Astrocyte (in vitro differentiated cells and primary cell): ENCODE measurements at regions not wholly inside any gene's neighbourhood (a gene's known extent, or its start where the extent isn't known, plus 50 kb on each side); places are given as distances from the start of the nearest gene placed in this dataset.

ENCODE experiments used
- DNase-seq: peaks from one replicate; pipeline ENCODE4 v3.0.0-alpha.2; 2010; ENCODE audit warnings: low read depth
- FAIRE-seq: peaks from 2 replicates; lab custom pipeline; 2011; peaks lifted over from hg19 to GRCh38; lab: Jason Lieb, UNC
- H2AFZ ChIP-seq: 2 replicates; pipeline ENCODE4 v1.6.0; 2012; ENCODE audit warnings: low read depth, low read length, inconsistent platforms
- H3K27ac ChIP-seq: 2 replicates; pipeline ENCODE4 v1.5.1; 2011; ENCODE audit warnings: low read depth, low read length, inconsistent platforms
- H3K27me3 ChIP-seq: 2 replicates; pipeline ENCODE4 v1.6.0; 2011; ENCODE audit warnings: low read length, inconsistent platforms; ENCODE audit not compliant: insufficient read depth
- H3K36me3 ChIP-seq: 2 replicates; pipeline ENCODE4 v1.5.1; 2011; ENCODE audit warnings: low read length, inconsistent platforms; ENCODE audit not compliant: insufficient read depth
- H3K4me1 ChIP-seq: 2 replicates; pipeline ENCODE4 v1.5.1; 2011; ENCODE audit warnings: low read length, inconsistent platforms; ENCODE audit not compliant: insufficient read depth
- H3K4me2 ChIP-seq: 2 replicates; pipeline ENCODE4 v1.6.0; 2012; ENCODE audit warnings: low read length, inconsistent platforms
- H3K4me3 ChIP-seq: 2 replicates; pipeline ENCODE4 v1.5.1; 2011; ENCODE audit warnings: low read depth, mild to moderate bottlenecking, low read length, inconsistent platforms; ENCODE audit not compliant: insufficient read depth
- H3K79me2 ChIP-seq: 2 replicates; pipeline ENCODE4 v1.6.0; 2012; ENCODE audit warnings: mild to moderate bottlenecking, low read length, inconsistent platforms; ENCODE audit not compliant: insufficient read depth
- H3K9ac ChIP-seq: 2 replicates; pipeline ENCODE4 v1.6.0; 2012; ENCODE audit warnings: mild to moderate bottlenecking, low read length, inconsistent platforms
- H3K9me3 ChIP-seq: 2 replicates; pipeline ENCODE4 v1.5.1; 2012; ENCODE audit warnings: low read depth, mild to moderate bottlenecking, low read length, inconsistent platforms; ENCODE audit not compliant: insufficient read depth
- H4K20me1 ChIP-seq: 2 replicates; pipeline ENCODE4 v1.6.0; 2012; ENCODE audit warnings: low read length, inconsistent platforms; ENCODE audit not compliant: insufficient read depth
- H3K27ac Mint-ChIP-seq: one replicate; pipeline ENCODE4 v1.8.0; 2021; ENCODE audit warnings: mild to moderate bottlenecking, mixed read lengths; ENCODE audit not compliant: unreplicated experiment
- H3K27me3 Mint-ChIP-seq: one replicate; pipeline ENCODE4 v1.8.0; 2021; ENCODE audit warnings: low read depth, mixed read lengths; ENCODE audit not compliant: unreplicated experiment
- H3K36me3 Mint-ChIP-seq: one replicate; pipeline ENCODE4 v1.8.0; 2021; ENCODE audit warnings: low read depth, mixed read lengths; ENCODE audit not compliant: unreplicated experiment
- H3K4me1 Mint-ChIP-seq: one replicate; pipeline ENCODE4 v1.8.0; 2021; ENCODE audit warnings: low read depth, mixed read lengths; ENCODE audit not compliant: unreplicated experiment
- H3K4me3 Mint-ChIP-seq: one replicate; pipeline ENCODE4 v1.8.0; 2021; ENCODE audit warnings: mild to moderate bottlenecking, moderate library complexity, mixed read lengths; ENCODE audit not compliant: unreplicated experiment
- H3K9me3 Mint-ChIP-seq: one replicate; pipeline ENCODE4 v1.8.0; 2021; ENCODE audit warnings: mild to moderate bottlenecking, mixed read lengths; ENCODE audit not compliant: unreplicated experiment
- EZH2 ChIP-seq: IDR thresholded peaks from 2 replicates; pipeline ENCODE4 v1.6.1; 2012; ENCODE audit warnings: mild to moderate bottlenecking, low read length, inconsistent platforms; ENCODE audit not compliant: insufficient read depth
- TF ChIP-seq, protein P1 (sequence below): IDR thresholded peaks from 2 replicates; pipeline ENCODE4 v1.5.1; 2011; ENCODE audit warnings: low read depth, mild to moderate bottlenecking, inconsistent platforms, low read length, moderate library complexity; ENCODE audit not compliant: insufficient read depth

- Mint-ChIP-seq H3K9me3 (peaks cover 26% of the 10 kb centered on the region), H3K36me3 (peaks cover 4% of the 10 kb centered on the region), H3K27ac (no peak overlapping the region), H3K27me3 (peaks cover 3% of the 10 kb centered on the region), H3K4me3 (no peak overlapping the region), H3K4me1 (no peaks in the 10 kb centered on the region)
- TF ChIP-seq, protein P1, sequence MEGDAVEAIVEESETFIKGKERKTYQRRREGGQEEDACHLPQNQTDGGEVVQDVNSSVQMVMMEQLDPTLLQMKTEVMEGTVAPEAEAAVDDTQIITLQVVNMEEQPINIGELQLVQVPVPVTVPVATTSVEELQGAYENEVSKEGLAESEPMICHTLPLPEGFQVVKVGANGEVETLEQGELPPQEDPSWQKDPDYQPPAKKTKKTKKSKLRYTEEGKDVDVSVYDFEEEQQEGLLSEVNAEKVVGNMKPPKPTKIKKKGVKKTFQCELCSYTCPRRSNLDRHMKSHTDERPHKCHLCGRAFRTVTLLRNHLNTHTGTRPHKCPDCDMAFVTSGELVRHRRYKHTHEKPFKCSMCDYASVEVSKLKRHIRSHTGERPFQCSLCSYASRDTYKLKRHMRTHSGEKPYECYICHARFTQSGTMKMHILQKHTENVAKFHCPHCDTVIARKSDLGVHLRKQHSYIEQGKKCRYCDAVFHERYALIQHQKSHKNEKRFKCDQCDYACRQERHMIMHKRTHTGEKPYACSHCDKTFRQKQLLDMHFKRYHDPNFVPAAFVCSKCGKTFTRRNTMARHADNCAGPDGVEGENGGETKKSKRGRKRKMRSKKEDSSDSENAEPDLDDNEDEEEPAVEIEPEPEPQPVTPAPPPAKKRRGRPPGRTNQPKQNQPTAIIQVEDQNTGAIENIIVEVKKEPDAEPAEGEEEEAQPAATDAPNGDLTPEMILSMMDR: no peak
- no peak for TF ChIP-seq EZH2
- Histone ChIP-seq H3K27me3 (no peaks in the 10 kb centered on the region), H3K27ac (no peak overlapping the region), H3K4me1 (peaks cover 3% of the 10 kb centered on the region), H3K36me3 (no peaks in the 10 kb centered on the region), H4K20me1 (no peaks in the 10 kb centered on the region), H3K4me3 (no peak overlapping the region), H3K9me3 (peaks cover 11% of the 10 kb centered on the region), H3K9ac (no peak overlapping the region), H3K79me2 (no peaks in the 10 kb centered on the region), H3K4me2 (no peak overlapping the region), H2AFZ (no peak overlapping the region)
- FAIRE-seq (no peak), DNase-seq (no peak)
These were observed 156.4 kb downstream of the COPS8 start for GRCh38 chr2:237242091-237242536.

- FAIRE-seq (no peak), DNase-seq (no peak)
- Histone ChIP-seq H3K79me2 (no peaks in the 10 kb centered on the region), H2AFZ (no peak overlapping the region), H3K9ac (no peak overlapping the region), H3K4me2 (no peak overlapping the region), H3K27ac (no peak overlapping the region), H3K27me3 (no peaks in the 10 kb centered on the region), H3K36me3 (no peaks in the 10 kb centered on the region), H4K20me1 (no peaks in the 10 kb centered on the region), H3K4me1 (peaks cover 3% of the 10 kb centered on the region), H3K4me3 (no peak overlapping the region), H3K9me3 (peaks cover 11% of the 10 kb centered on the region)
- H3K27me3 Mint-ChIP-seq: peaks cover 3% of the 10 kb centered on the region
- peaks cover 26% of the 10 kb centered on the region for H3K9me3 Mint-ChIP-seq
- peaks cover 4% of the 10 kb centered on the region for H3K36me3 Mint-ChIP-seq
- no peak overlapping the region for H3K4me3 Mint-ChIP-seq
- no peak overlapping the region for H3K27ac Mint-ChIP-seq
- no peaks in the 10 kb centered on the region for H3K4me1 Mint-ChIP-seq
- TF ChIP-seq EZH2: no peak
- TF ChIP-seq, protein P1: no peak
These were observed 157.8 kb downstream of the COPS8 start for GRCh38 chr2:237243487-237243886.

DNA sequence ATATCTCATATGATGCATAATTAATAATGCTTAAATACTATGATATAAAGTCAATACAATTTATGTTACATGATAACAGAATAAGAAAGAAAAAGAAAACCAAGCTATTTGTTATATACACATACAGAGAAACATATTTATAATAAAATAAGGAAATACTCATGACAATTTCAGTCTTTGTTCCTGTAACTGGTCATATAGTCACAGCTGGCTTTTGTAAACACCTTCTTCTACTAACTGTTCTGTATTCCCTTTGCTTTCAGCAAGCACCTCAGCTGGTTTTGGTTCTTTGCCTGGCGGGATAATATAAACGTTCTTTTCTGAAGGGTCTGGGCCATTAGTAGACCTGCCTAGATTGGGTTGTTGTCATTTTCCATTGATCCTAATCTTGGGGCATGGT, 158.5 kb downstream of the COPS8 start:
- Histone ChIP-seq H3K79me2 (no peaks in the 10 kb centered on the region), H3K9ac (no peak overlapping the region), H3K27me3 (no peaks in the 10 kb centered on the region), H2AFZ (no peak overlapping the region), H3K4me2 (no peak overlapping the region), H3K36me3 (no peaks in the 10 kb centered on the region), H3K27ac (no peak overlapping the region), H3K4me1 (peaks cover 3% of the 10 kb centered on the region), H3K4me3 (no peak overlapping the region), H3K9me3 (peaks cover 11% of the 10 kb centered on the region), H4K20me1 (no peaks in the 10 kb centered on the region)
- peaks cover 4% of the 10 kb centered on the region for H3K36me3 Mint-ChIP-seq
- H3K27me3 Mint-ChIP-seq: peaks cover under 1% of the 10 kb centered on the region
- H3K4me1 Mint-ChIP-seq: no peaks in the 10 kb centered on the region
- H3K4me3 Mint-ChIP-seq: no peak overlapping the region
- no peak overlapping the region for H3K27ac Mint-ChIP-seq
- FAIRE-seq (no peak), DNase-seq (no peak)
- H3K9me3 Mint-ChIP-seq: peaks cover 26% of the 10 kb centered on the region
- TF ChIP-seq, protein P1: no peak
- no peak for TF ChIP-seq EZH2
